ENCODE measurements at regions not wholly inside any gene's neighbourhood (a gene's known extent, or its start where the extent isn't known, plus 50 kb on each side); places are given as distances from the start of the nearest gene placed in this dataset.
A peak's percentile ranks its signal among the peaks of the same experiment; 100 is the strongest.

DNA sequence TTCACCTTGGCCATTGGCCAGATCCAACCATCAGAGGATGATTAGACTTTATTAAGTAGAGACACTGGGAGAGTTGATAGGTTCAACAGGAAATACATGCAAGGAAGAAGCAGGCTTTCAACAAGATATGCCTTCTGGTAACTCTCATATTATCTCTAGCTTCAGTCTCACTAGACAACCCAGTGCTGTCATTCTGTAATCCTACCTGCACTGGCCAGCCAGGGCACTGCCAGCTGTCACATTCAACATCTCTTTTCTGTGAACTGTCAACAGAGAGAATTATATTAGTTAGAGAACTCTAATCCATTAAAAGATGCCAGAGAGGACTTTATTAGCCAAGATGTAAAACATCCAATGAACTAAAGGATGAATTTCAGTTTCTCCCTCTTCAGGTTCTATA, 337.9 kb upstream of the JAG1 start:
- H3K4me3 ChIP-seq (ENCODE audit: control insufficient read depth, low read depth, low read length), result no peak overlapping the region
- DNase-seq (ENCODE audit: low read depth), result no peak
- TF ChIP-seq, protein P1, sequence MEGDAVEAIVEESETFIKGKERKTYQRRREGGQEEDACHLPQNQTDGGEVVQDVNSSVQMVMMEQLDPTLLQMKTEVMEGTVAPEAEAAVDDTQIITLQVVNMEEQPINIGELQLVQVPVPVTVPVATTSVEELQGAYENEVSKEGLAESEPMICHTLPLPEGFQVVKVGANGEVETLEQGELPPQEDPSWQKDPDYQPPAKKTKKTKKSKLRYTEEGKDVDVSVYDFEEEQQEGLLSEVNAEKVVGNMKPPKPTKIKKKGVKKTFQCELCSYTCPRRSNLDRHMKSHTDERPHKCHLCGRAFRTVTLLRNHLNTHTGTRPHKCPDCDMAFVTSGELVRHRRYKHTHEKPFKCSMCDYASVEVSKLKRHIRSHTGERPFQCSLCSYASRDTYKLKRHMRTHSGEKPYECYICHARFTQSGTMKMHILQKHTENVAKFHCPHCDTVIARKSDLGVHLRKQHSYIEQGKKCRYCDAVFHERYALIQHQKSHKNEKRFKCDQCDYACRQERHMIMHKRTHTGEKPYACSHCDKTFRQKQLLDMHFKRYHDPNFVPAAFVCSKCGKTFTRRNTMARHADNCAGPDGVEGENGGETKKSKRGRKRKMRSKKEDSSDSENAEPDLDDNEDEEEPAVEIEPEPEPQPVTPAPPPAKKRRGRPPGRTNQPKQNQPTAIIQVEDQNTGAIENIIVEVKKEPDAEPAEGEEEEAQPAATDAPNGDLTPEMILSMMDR (IDR thresholded peaks at IDR 0.05; ENCODE audit: control insufficient read depth, insufficient read depth, low read depth, low read length, missing control alignments), result no peak

DNA sequence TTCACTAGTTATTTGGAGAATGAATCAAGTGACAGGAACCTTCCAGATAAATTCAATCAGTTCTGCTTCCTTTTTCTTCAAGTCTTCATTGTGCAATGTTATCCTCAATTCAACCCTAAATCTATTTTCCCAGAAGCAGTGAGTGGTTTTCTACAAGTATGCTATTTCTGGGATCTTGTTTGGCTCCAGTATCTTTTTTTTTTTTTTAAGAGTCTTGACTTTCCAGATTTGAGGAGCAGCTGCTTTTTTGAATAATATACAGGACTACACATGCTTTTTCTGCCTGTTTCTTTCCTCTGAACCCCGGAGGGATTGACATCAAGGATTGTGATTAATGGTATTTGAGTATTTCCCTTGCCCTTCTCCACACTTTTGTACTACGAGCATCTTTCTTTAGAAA, 339.2 kb upstream of the JAG1 start:
- TF ChIP-seq, protein P1 (IDR thresholded peaks at IDR 0.05; ENCODE audit: control insufficient read depth, insufficient read depth, low read depth, low read length, missing control alignments), result no peak
- H3K4me3 ChIP-seq (ENCODE audit: control insufficient read depth, low read depth, low read length), result no peak overlapping the region

DNA sequence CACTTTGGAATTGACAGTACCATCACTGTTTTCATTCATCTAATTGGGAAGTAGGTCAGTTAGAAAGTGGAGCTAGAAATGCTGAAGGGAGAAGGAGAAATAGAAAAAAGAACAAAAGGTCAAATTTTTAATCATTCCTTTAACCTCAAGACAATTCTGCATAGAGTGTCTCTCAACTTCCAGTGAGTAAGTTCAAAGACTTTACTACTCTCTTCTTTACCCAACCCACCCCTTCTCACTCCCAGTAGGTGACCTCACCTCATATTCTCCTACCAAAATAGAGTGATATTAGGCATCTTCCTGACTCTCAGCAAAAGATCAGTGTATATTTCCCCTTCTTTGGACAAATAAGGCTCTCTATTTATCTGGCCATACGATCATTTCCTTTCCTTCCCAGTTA, 340.0 kb upstream of the JAG1 start:
- no peak overlapping the region for H3K4me3 ChIP-seq (ENCODE audit: control insufficient read depth, low read depth, low read length)
- TF ChIP-seq, protein P1 (IDR thresholded peaks at IDR 0.05; ENCODE audit: control insufficient read depth, insufficient read depth, low read depth, low read length, missing control alignments), result no peak
- no peak for DNase-seq (ENCODE audit: low read depth)

More for the DNA sequence above, 339.2 kb upstream of the JAG1 start:
- DNase-seq (ENCODE audit: low read depth), result peak; percentile 23

DNA sequence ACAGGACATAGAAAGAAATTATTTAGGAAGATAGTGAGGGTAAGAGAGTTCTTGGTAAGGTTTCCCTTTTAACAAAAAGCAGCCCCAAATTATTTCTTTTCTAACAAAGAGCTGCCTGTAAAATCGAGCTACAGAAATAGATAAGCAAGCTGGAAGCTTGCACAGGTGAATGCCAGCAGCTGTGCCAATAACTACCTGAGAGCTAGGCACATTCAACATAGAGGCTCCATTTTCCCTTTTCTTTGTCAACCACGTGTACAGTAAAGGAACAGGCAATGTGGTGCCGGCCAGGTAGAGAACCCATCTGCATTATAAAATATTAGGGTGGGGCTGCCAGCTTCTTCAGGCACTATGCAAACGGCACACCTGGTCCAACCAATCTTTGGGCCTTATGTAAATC, 341.6 kb upstream of the JAG1 start:
- H3K4me3 ChIP-seq (ENCODE audit: control insufficient read depth, low read depth, low read length), result no peak overlapping the region
- TF ChIP-seq, protein P1 (IDR thresholded peaks at IDR 0.05; ENCODE audit: control insufficient read depth, insufficient read depth, low read depth, low read length, missing control alignments), result no peak
- no peak for DNase-seq (ENCODE audit: low read depth)

DNA sequence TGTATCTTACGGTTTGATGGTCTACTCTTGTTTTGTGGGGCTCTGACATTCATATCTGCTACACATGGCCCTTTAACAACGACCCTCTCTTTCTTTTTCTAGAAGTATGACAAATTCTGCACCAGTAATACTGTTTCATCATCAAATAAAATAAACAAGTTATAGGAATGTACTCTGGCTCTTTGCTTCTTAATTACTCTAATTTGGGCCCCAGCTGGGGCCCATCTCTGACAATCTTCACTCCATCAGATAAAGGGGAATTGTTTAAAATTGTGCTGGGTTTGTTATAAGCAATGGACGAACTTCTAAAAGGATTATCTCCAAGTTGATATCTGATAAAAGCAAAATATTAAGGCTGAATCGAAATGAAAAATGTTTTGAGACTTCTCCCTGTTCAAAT, 343.6 kb upstream of the JAG1 start:
- H3K4me3 ChIP-seq (ENCODE audit: control insufficient read depth, low read depth, low read length), result no peak overlapping the region
- TF ChIP-seq, protein P1 (IDR thresholded peaks at IDR 0.05; ENCODE audit: control insufficient read depth, insufficient read depth, low read depth, low read length, missing control alignments), result no peak
- no peak for DNase-seq (ENCODE audit: low read depth)

DNA sequence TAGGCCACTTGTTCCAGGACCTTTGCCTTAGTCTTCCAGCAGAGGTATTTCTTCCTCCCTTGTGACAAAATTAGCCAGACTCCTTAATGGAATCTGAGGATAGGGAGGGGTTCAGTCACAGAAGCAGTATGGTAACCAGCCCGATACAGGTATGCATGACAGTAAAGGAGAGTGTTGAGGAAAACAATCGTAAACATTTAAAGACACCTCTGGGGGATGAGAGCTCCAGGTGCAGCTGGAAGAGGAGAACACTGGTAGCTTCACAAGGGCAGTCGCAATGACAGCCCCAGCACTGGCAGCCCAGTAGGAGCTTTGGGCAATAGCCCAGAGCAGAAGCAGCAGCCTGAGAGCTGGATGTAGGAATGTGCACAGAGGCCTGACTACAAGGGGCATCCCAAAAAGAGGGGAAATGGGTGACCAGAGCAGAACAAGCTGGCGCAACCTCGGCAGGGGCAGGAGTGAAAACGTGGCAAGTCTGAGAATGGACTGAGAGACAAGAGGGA, 344.9 kb upstream of the JAG1 start:
- TF ChIP-seq, protein P1 (IDR thresholded peaks at IDR 0.05; ENCODE audit: control insufficient read depth, insufficient read depth, low read depth, low read length, missing control alignments), result no peak
- H3K4me3 ChIP-seq (ENCODE audit: control insufficient read depth, low read depth, low read length), result no peak overlapping the region
- DNase-seq (ENCODE audit: low read depth), result no peak

DNA sequence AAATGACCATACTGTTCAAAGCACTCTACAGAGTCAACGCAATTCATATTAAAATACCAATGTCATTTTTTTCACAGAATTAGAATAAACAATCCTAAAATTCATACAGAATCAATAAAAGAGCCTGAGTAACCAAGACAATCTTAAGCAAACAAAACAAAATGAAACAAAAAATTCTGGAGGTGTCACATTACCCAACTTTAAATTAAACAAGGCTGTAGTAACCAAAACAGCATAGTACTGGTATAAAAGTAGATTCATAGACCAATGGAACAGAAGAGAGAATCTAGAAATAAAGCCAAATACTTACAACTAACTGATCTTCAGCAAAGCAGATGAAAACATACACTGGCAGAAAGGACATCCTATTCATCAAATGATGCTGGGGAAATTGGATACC, 346.9 kb upstream of the JAG1 start:
- TF ChIP-seq, protein P1 (IDR thresholded peaks at IDR 0.05; ENCODE audit: control insufficient read depth, insufficient read depth, low read depth, low read length, missing control alignments), result no peak

More for the DNA sequence above, 346.9 kb upstream of the JAG1 start:
- DNase-seq (ENCODE audit: low read depth), result no peak
- no peak overlapping the region for H3K4me3 ChIP-seq (ENCODE audit: control insufficient read depth, low read depth, low read length)

Measured in AG09309 (cell line).